ENCODE measurements at regions not wholly inside any gene's neighbourhood (a gene's known extent, or its start where the extent isn't known, plus 50 kb on each side); places are given as distances from the start of the nearest gene placed in this dataset.
"Not testable (repeated sequence)": the region's sequence is repeated elsewhere in the genome, so short reads cannot be mapped to it uniquely, and the experiment has no call there.

GRCh38 chr2:22186261-22186828 is 1062.6 kb downstream of the TDRD15 start:
- DNase-seq; H3K36me3 ChIP-seq (ENCODE audit: control insufficient read depth in 1 of 2, insufficient read depth in 2 of 2, low read length in 1 of 2); intact Hi-C loops (cut with DNase I); H3K4me1 ChIP-seq (ENCODE audit: control insufficient read depth in 1 of 2, insufficient read depth in 2 of 2, low read length in 2 of 2); ATAC-seq (ENCODE audit: low FRiP score); H3K9me3 ChIP-seq (ENCODE audit: control insufficient read depth, low read length); H3K27me3 ChIP-seq (ENCODE audit: control insufficient read depth in 1 of 2, insufficient read depth in 2 of 2, low read length in 1 of 2); H3K4me3 ChIP-seq (ENCODE audit: low read length in 2 of 2); H3K27ac ChIP-seq (ENCODE audit: low read depth in 1 of 2, low read length in 2 of 2): not testable (repeated sequence)
- WGBS, 2 donors: 97% methylated on average over 34 to 38 of the region's 38 CpGs

- ATAC-seq (ENCODE audit: low FRiP score): no peak
- Histone ChIP-seq H3K27ac (ENCODE audit: low read depth in 1 of 2, low read length in 2 of 2) (no peak overlapping the region), H3K4me1 (ENCODE audit: control insufficient read depth in 1 of 2, insufficient read depth in 2 of 2, low read length in 2 of 2) (peaks cover 0 to 2% of the 10 kb centered on the region in 2 donors), H3K36me3 (ENCODE audit: control insufficient read depth in 1 of 2, insufficient read depth in 2 of 2, low read length in 1 of 2) (no peaks in the 10 kb centered on the region), H3K4me3 (ENCODE audit: low read length in 2 of 2) (no peak overlapping the region), H3K27me3 (ENCODE audit: control insufficient read depth in 1 of 2, insufficient read depth in 2 of 2, low read length in 1 of 2) (no peaks in the 10 kb centered on the region), H3K9me3 (ENCODE audit: control insufficient read depth, low read length) (no peaks in the 10 kb centered on the region)
- DNase-seq: no peak
- 86 to 98% methylated on average over 1 of the region's 1 CpG for WGBS, 2 donors
- intact Hi-C loops (cut with DNase I): no loop called here
Observed at GRCh38 chr2:22189893-22190480, 1066.2 kb downstream of the TDRD15 start.

- ATAC-seq (ENCODE audit: low FRiP score): no peak
- 83 to 91% methylated on average over 1 of the region's 1 CpG for WGBS, 2 donors
Observed at GRCh38 chr2:22194218-22194617, 1070.5 kb downstream of the TDRD15 start.

DNA sequence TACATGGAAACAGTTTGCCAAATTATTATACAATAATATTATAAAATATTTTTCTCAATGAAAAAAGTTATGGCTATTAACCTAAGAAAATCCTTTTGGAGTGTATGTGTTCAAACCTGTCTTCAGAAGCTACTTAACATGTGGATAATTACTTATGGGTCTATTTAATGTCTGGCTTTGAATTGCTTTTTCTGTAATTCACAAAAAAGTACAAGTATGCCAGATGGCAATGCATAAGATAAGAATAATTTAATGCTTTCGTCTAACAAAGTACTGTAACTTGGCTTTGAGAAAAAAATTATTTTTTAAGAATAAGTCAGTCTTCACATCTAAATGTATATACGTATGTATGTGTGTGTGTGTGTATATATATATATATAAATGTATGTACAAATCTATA is 1073.0 kb downstream of the TDRD15 start:
- no peak for ATAC-seq (ENCODE audit: low FRiP score)

More at GRCh38 chr2:22194218-22194617, 1070.5 kb downstream of the TDRD15 start:
- Histone ChIP-seq H3K27ac (ENCODE audit: low read depth in 1 of 2, low read length in 2 of 2) (no peak overlapping the region), H3K4me3 (ENCODE audit: low read length in 2 of 2) (no peak overlapping the region), H3K27me3 (ENCODE audit: control insufficient read depth in 1 of 2, insufficient read depth in 2 of 2, low read length in 1 of 2) (no peaks in the 10 kb centered on the region), H3K36me3 (ENCODE audit: control insufficient read depth in 1 of 2, insufficient read depth in 2 of 2, low read length in 1 of 2) (no peaks in the 10 kb centered on the region), H3K4me1 (ENCODE audit: control insufficient read depth in 1 of 2, insufficient read depth in 2 of 2, low read length in 2 of 2) (peaks cover 0 to 2% of the 10 kb centered on the region in 2 donors), H3K9me3 (ENCODE audit: control insufficient read depth, low read length) (no peaks in the 10 kb centered on the region)
- DNase-seq: no peak
- intact Hi-C loops (cut with DNase I): no loop called here

DNA sequence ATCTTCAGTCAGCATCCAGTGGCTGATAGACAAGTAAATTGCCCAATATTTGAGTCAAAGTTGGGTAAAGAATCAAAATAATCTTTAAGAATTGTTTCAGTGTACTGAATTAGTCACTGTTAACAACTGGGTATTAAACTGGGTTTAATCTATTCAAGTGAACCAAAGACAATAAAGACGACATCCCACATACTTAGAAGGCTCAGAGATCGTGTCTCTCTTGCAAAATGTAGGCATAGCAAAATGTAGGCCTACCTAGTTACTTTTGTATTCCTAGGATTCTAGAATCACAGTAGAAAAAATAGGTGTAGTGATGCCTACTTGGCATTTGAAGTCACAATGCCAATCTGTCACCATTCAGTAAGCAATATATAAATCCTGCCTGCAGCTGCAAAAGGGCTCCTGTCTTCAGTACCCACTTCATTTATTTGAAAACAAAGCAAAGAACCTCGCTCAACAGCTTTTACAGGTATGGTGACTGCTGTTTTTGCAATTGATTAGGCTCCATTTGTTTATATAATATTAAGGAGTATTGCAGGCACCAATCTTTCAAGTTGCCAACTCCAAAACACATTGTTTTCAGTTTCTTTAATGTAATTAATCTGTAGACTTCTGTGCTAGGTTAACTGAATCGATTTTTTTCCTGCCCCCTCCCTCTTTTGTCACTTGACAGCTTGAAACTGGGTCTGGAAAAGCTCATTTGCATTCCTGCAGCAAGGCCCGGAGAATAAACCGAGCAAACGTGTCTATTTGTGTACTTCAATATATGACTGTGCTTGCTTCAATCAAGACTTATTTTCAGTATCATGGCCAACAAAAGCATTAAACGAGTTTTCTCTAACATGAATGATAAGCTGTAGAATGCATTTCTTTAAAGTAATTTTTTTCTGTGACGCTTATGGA is 1074.9 kb downstream of the TDRD15 start:
- Histone ChIP-seq H3K27me3 (ENCODE audit: control insufficient read depth in 1 of 2, insufficient read depth in 2 of 2, low read length in 1 of 2) (no peaks in the 10 kb centered on the region), H3K4me1 (ENCODE audit: control insufficient read depth in 1 of 2, insufficient read depth in 2 of 2, low read length in 2 of 2) (no peaks in the 10 kb centered on the region), H3K4me3 (ENCODE audit: low read length in 2 of 2) (no peak overlapping the region), H3K27ac (ENCODE audit: low read depth in 1 of 2, low read length in 2 of 2) (no peak overlapping the region), H3K36me3 (ENCODE audit: control insufficient read depth in 1 of 2, insufficient read depth in 2 of 2, low read length in 1 of 2) (no peaks in the 10 kb centered on the region), H3K9me3 (ENCODE audit: control insufficient read depth, low read length) (no peaks in the 10 kb centered on the region)
- 43 to 50% methylated on average over 9 of the region's 9 CpGs for WGBS, 2 donors
- intact Hi-C loops (cut with DNase I): no loop called here
- no peak for ATAC-seq (ENCODE audit: low FRiP score)
- no peak for DNase-seq

More for the DNA sequence above, 1073.0 kb downstream of the TDRD15 start:
- no peak for DNase-seq
- Histone ChIP-seq H3K4me1 (ENCODE audit: control insufficient read depth in 1 of 2, insufficient read depth in 2 of 2, low read length in 2 of 2) (peaks cover 0 to 2% of the 10 kb centered on the region in 2 donors), H3K27ac (ENCODE audit: low read depth in 1 of 2, low read length in 2 of 2) (no peak overlapping the region), H3K4me3 (ENCODE audit: low read length in 2 of 2) (no peak overlapping the region), H3K9me3 (ENCODE audit: control insufficient read depth, low read length) (no peaks in the 10 kb centered on the region), H3K36me3 (ENCODE audit: control insufficient read depth in 1 of 2, insufficient read depth in 2 of 2, low read length in 1 of 2) (no peaks in the 10 kb centered on the region), H3K27me3 (ENCODE audit: control insufficient read depth in 1 of 2, insufficient read depth in 2 of 2, low read length in 1 of 2) (no peaks in the 10 kb centered on the region)
- intact Hi-C loops (cut with DNase I): no loop called here
- 29 to 52% methylated on average over 2 of the region's 2 CpGs for WGBS, 2 donors

DNA sequence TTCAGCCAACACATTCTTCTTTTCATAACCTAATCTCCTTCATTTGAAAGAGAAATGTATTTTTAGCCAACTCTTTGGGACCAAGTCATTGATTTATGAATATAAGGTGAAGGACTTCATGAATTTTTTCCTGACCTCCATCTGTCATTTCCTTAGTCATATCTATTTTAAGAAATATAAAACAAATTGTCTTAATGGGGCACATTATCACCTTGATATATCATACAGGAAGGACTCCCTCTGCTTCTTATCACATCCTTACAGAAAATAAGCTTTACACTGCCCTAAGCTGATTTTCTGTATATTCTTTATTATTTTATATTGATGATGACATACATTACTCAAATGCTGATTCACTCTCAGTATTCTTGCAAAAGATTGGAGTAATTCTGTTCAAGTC is 1076.2 kb downstream of the TDRD15 start:
- H3K27ac ChIP-seq (ENCODE audit: low read depth in 1 of 2, low read length in 2 of 2): no peak overlapping the region
- no peaks in the 10 kb centered on the region for H3K36me3 ChIP-seq (ENCODE audit: control insufficient read depth in 1 of 2, insufficient read depth in 2 of 2, low read length in 1 of 2)
- no peaks in the 10 kb centered on the region for H3K4me1 ChIP-seq (ENCODE audit: control insufficient read depth in 1 of 2, insufficient read depth in 2 of 2, low read length in 2 of 2)
- DNase-seq (no peak), ATAC-seq (ENCODE audit: low FRiP score) (no peak)
- no peaks in the 10 kb centered on the region for H3K9me3 ChIP-seq (ENCODE audit: control insufficient read depth, low read length)
- intact Hi-C loops (cut with DNase I): no loop called here
- H3K27me3 ChIP-seq (ENCODE audit: control insufficient read depth in 1 of 2, insufficient read depth in 2 of 2, low read length in 1 of 2): no peaks in the 10 kb centered on the region
- no peak overlapping the region for H3K4me3 ChIP-seq (ENCODE audit: low read length in 2 of 2)

GRCh38 chr2:22209545-22209944 is 1085.8 kb downstream of the TDRD15 start:
- Histone ChIP-seq H3K4me1 (ENCODE audit: control insufficient read depth in 1 of 2, insufficient read depth in 2 of 2, low read length in 2 of 2) (no peaks in the 10 kb centered on the region), H3K9me3 (ENCODE audit: control insufficient read depth, low read length) (no peaks in the 10 kb centered on the region), H3K27ac (ENCODE audit: low read depth in 1 of 2, low read length in 2 of 2) (no peak overlapping the region), H3K36me3 (ENCODE audit: control insufficient read depth in 1 of 2, insufficient read depth in 2 of 2, low read length in 1 of 2) (no peaks in the 10 kb centered on the region), H3K4me3 (ENCODE audit: low read length in 2 of 2) (no peak overlapping the region), H3K27me3 (ENCODE audit: control insufficient read depth in 1 of 2, insufficient read depth in 2 of 2, low read length in 1 of 2) (no peaks in the 10 kb centered on the region)
- intact Hi-C loops (cut with DNase I): no loop called here
- WGBS, 2 donors: 83 to 91% methylated on average over 3 of the region's 3 CpGs
- ATAC-seq (ENCODE audit: low FRiP score) (no peak), DNase-seq (no peak)

DNA sequence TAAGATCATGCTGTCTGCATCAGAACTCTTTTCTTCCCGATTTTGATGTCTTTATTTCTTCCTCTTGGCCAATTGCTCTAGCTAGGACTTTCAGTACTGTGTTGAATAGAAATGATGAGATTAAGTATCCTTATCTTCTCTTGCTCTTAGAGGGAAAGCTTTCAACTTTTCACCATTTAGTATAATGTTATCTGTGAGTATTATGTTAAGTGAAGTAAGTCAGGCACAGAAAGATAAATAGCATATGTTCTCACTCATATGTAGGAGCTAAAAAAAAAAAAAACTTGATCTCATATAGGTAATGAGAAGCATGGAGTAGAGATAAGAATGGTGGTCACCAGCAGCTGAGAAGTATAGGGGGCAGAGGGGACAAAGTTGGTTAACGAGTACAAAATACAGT is 1089.5 kb downstream of the TDRD15 start:
- no peak for ATAC-seq (ENCODE audit: low FRiP score)
- no peak for DNase-seq
- H3K27me3 ChIP-seq (ENCODE audit: control insufficient read depth in 1 of 2, insufficient read depth in 2 of 2, low read length in 1 of 2): no peaks in the 10 kb centered on the region

DNA sequence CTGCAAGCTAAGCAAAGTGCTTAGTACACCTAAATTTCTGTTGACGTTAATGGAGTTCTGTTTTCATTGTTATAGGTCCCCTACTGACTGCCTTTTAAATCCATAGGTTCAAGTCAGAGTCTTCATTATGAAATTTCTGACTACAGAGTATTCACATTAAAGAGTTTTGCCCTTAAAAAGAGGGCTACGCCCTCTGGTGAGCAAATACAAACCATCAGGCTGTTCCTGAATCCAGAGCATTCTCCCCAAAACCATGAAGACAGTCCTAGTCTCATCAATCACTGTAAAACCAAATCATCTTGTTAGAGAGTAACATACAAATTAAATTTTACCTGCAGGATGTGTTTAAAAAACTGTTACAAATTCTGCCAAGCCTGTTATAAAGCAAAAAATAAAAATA is 1091.7 kb downstream of the TDRD15 start:
- H3K9me3 ChIP-seq (ENCODE audit: control insufficient read depth, low read length): no peaks in the 10 kb centered on the region
- no peak overlapping the region for H3K4me3 ChIP-seq (ENCODE audit: low read length in 2 of 2)
- intact Hi-C loops (cut with DNase I): no loop called here
- H3K36me3 ChIP-seq (ENCODE audit: control insufficient read depth in 1 of 2, insufficient read depth in 2 of 2, low read length in 1 of 2): no peaks in the 10 kb centered on the region
- DNase-seq (no peak), ATAC-seq (ENCODE audit: low FRiP score) (no peak)
- WGBS, 2 donors: 79 to 87% methylated on average over 2 of the region's 2 CpGs
- no peak overlapping the region for H3K27ac ChIP-seq (ENCODE audit: low read depth in 1 of 2, low read length in 2 of 2)
- H3K27me3 ChIP-seq (ENCODE audit: control insufficient read depth in 1 of 2, insufficient read depth in 2 of 2, low read length in 1 of 2): no peaks in the 10 kb centered on the region
- no peaks in the 10 kb centered on the region for H3K4me1 ChIP-seq (ENCODE audit: control insufficient read depth in 1 of 2, insufficient read depth in 2 of 2, low read length in 2 of 2)

More for the DNA sequence above, 1089.5 kb downstream of the TDRD15 start:
- no peak overlapping the region for H3K27ac ChIP-seq (ENCODE audit: low read depth in 1 of 2, low read length in 2 of 2)
- WGBS, 2 donors: 74 to 85% methylated on average over 2 of the region's 2 CpGs
- H3K4me3 ChIP-seq (ENCODE audit: low read length in 2 of 2): no peak overlapping the region
- no peaks in the 10 kb centered on the region for H3K4me1 ChIP-seq (ENCODE audit: control insufficient read depth in 1 of 2, insufficient read depth in 2 of 2, low read length in 2 of 2)
- intact Hi-C loops (cut with DNase I): no loop called here
- no peaks in the 10 kb centered on the region for H3K36me3 ChIP-seq (ENCODE audit: control insufficient read depth in 1 of 2, insufficient read depth in 2 of 2, low read length in 1 of 2)
- no peaks in the 10 kb centered on the region for H3K9me3 ChIP-seq (ENCODE audit: control insufficient read depth, low read length)

Data from aorta (tissue), 5 donors.